Stimulated activated naive CD8-positive, alpha-beta T cell treated with anti-CD3 and anti-CD28 coated beads, Interleukin-15, amount 100 ng/mL, for 72 hours (primary cell): ENCODE measurements at regions not wholly inside any gene's neighbourhood (a gene's known extent, or its start where the extent isn't known, plus 50 kb on each side); places are given as distances from the start of the nearest gene placed in this dataset.

Experiments
- ATAC-seq: fragments of 150-1000 bp; cut with Tn5 transposase; 2 replicates; pipeline ENCODE4 v1.10.0; 2021; ENCODE audit warnings: mild to moderate bottlenecking, moderate library complexity
- DNase-seq, 2 donors: peaks; one replicate each; pipeline ENCODE4 v3.0.0; 2021 to 2022
- H3K27ac Mint-ChIP-seq, 2 donors: one replicate each; pipeline ENCODE4 v1.8.0; 2022; ENCODE audit warnings: mild to moderate bottlenecking in 2 of 2, mixed read lengths in 2 of 2, moderate library complexity in 2 of 2
- H3K27me3 Mint-ChIP-seq: one replicate; pipeline ENCODE4 v1.8.0; 2022; ENCODE audit warnings: mixed read lengths
- H3K4me1 Mint-ChIP-seq: one replicate; pipeline ENCODE4 v1.8.0; 2022; ENCODE audit warnings: mild to moderate bottlenecking, mixed read lengths
- H3K4me3 Mint-ChIP-seq, 2 donors: one replicate each; pipeline ENCODE4 v1.8.0; 2022; ENCODE audit warnings: mild to moderate bottlenecking in 2 of 2, mixed read lengths in 2 of 2, moderate library complexity in 1 of 2
- H3K9me3 Mint-ChIP-seq, 2 donors: one replicate each; pipeline ENCODE4 v1.8.0; 2022; ENCODE audit warnings: mixed read lengths in 2 of 2

GRCh38 chr5:159837860-159838259 is 78.4 kb upstream of the ADRA1B start:
- H3K27ac Mint-ChIP-seq: no peak overlapping the region
- DNase-seq (no peak), ATAC-seq (no peak)
- no peak overlapping the region for H3K4me3 Mint-ChIP-seq
- peaks cover 23% of the 10 kb centered on the region for H3K27me3 Mint-ChIP-seq
- H3K4me1 Mint-ChIP-seq: no peaks in the 10 kb centered on the region
- no peaks in the 10 kb centered on the region for H3K9me3 Mint-ChIP-seq

GRCh38 chr5:159838551-159839222 is 77.6 kb upstream of the ADRA1B start:
- Mint-ChIP-seq H3K27me3 (peaks cover 15% of the 10 kb centered on the region), H3K4me3 (no peak overlapping the region), H3K9me3 (no peaks in the 10 kb centered on the region), H3K4me1 (no peaks in the 10 kb centered on the region), H3K27ac (no peak overlapping the region)
- ATAC-seq (no peak), DNase-seq (no peak)

- Mint-ChIP-seq H3K9me3 (no peaks in the 10 kb centered on the region), H3K27ac (no peak overlapping the region), H3K27me3 (peaks cover 11% of the 10 kb centered on the region), H3K4me1 (no peaks in the 10 kb centered on the region), H3K4me3 (no peak overlapping the region)
- DNase-seq: no peak
- ATAC-seq: no peak
Measured at GRCh38 chr5:159844267-159845121, 71.8 kb upstream of the ADRA1B start.

GRCh38 chr5:159849437-159850083 is 66.7 kb upstream of the ADRA1B start:
- H3K27ac Mint-ChIP-seq: no peak overlapping the region
- no peaks in the 10 kb centered on the region for H3K4me1 Mint-ChIP-seq
- H3K9me3 Mint-ChIP-seq: no peaks in the 10 kb centered on the region
- H3K27me3 Mint-ChIP-seq: peaks cover 7% of the 10 kb centered on the region
- DNase-seq: no peak
- no peak for ATAC-seq
- H3K4me3 Mint-ChIP-seq: no peak overlapping the region

GRCh38 chr5:159850160-159850559 is 66.1 kb upstream of the ADRA1B start:
- Mint-ChIP-seq H3K27me3 (peaks cover 13% of the 10 kb centered on the region), H3K9me3 (no peaks in the 10 kb centered on the region), H3K4me1 (no peaks in the 10 kb centered on the region), H3K27ac (no peak overlapping the region), H3K4me3 (no peak overlapping the region)
- ATAC-seq (no peak), DNase-seq (no peak)

GRCh38 chr5:159851053-159851452 is 65.2 kb upstream of the ADRA1B start:
- H3K4me1 Mint-ChIP-seq: no peaks in the 10 kb centered on the region
- no peak overlapping the region for H3K4me3 Mint-ChIP-seq
- H3K9me3 Mint-ChIP-seq: no peaks in the 10 kb centered on the region
- H3K27me3 Mint-ChIP-seq: peaks cover 22% of the 10 kb centered on the region
- ATAC-seq (no peak), DNase-seq (no peak)
- no peak overlapping the region for H3K27ac Mint-ChIP-seq

GRCh38 chr5:159854916-159855315 is 61.4 kb upstream of the ADRA1B start:
- DNase-seq: no peak
- ATAC-seq: no peak
- H3K27ac Mint-ChIP-seq: no peak overlapping the region
- no peaks in the 10 kb centered on the region for H3K9me3 Mint-ChIP-seq
- no peak overlapping the region for H3K4me3 Mint-ChIP-seq
- peaks cover 43% of the 10 kb centered on the region for H3K27me3 Mint-ChIP-seq
- H3K4me1 Mint-ChIP-seq: no peaks in the 10 kb centered on the region

GRCh38 chr5:159855476-159856191 is 60.6 kb upstream of the ADRA1B start:
- H3K4me3 Mint-ChIP-seq: no peak overlapping the region
- H3K9me3 Mint-ChIP-seq: no peaks in the 10 kb centered on the region
- DNase-seq: no peak
- H3K4me1 Mint-ChIP-seq: no peaks in the 10 kb centered on the region
- peaks cover 43% of the 10 kb centered on the region for H3K27me3 Mint-ChIP-seq
- no peak overlapping the region for H3K27ac Mint-ChIP-seq
- no peak for ATAC-seq

- no peak overlapping the region for H3K4me3 Mint-ChIP-seq
- no peak for ATAC-seq
- H3K4me1 Mint-ChIP-seq: no peaks in the 10 kb centered on the region
- no peak overlapping the region for H3K27ac Mint-ChIP-seq
- no peak for DNase-seq
- no peaks in the 10 kb centered on the region for H3K9me3 Mint-ChIP-seq
- peaks cover 55% of the 10 kb centered on the region for H3K27me3 Mint-ChIP-seq
Measured at GRCh38 chr5:159858871-159859270, 57.4 kb upstream of the ADRA1B start.

- H3K4me3 Mint-ChIP-seq: no peak overlapping the region
- no peaks in the 10 kb centered on the region for H3K9me3 Mint-ChIP-seq
- H3K4me1 Mint-ChIP-seq: peaks cover 6% of the 10 kb centered on the region
- DNase-seq (no peak), ATAC-seq (no peak)
- H3K27me3 Mint-ChIP-seq: peaks cover 48% of the 10 kb centered on the region
- H3K27ac Mint-ChIP-seq: no peak overlapping the region
Measured at GRCh38 chr5:159861086-159861485, 55.2 kb upstream of the ADRA1B start.

- DNase-seq (no peak), ATAC-seq (peak; percentile 75)
- Mint-ChIP-seq H3K27me3 (peaks cover 52% of the 10 kb centered on the region), H3K4me1 (peaks cover 6% of the 10 kb centered on the region), H3K9me3 (no peaks in the 10 kb centered on the region), H3K4me3 (peak overlapping the region in 1 of 2 donors; percentile 17), H3K27ac (no peak overlapping the region)
Measured at GRCh38 chr5:159864885-159865691, 51.2 kb upstream of the ADRA1B start.

- Mint-ChIP-seq H3K27me3 (peaks cover 53% of the 10 kb centered on the region), H3K9me3 (no peaks in the 10 kb centered on the region), H3K4me1 (peaks cover 6% of the 10 kb centered on the region), H3K4me3 (no peak overlapping the region), H3K27ac (no peak overlapping the region)
- DNase-seq (no peak), ATAC-seq (no peak)
Measured at GRCh38 chr5:159866093-159866492, 50.2 kb upstream of the ADRA1B start.
